GM12878 (cell line): ENCODE measurements at regions not wholly inside any gene's neighbourhood (a gene's known extent, or its start where the extent isn't known, plus 50 kb on each side); places are given as distances from the start of the nearest gene placed in this dataset.

ENCODE experiments used
- ATAC-seq: fragments of 200-7000 bp; cut with Tn5 transposase; 3 replicates; pipeline ENCODE4 v1.9.1; 2020; ENCODE audit warnings: mild to moderate bottlenecking, moderate library complexity
- BruUV-seq: library from RNA; stranded (reverse); fragments of 400-500 nt; replicated peaks from 2 replicates; lab custom pipeline; 2021; lab: Mats Ljungman, UMichigan
- CTCF ChIA-PET: fragments of 300-600 bp; sonication (Branson Sonifier 250); formaldehyde crosslinking; extraction: SDS; loops from one replicate; lab custom pipeline; 2021; ENCODE audit warnings: inconsistent platforms; lab: Yijun Ruan, JAX
- POLR2A ChIA-PET: fragments of 350-600 bp; formaldehyde crosslinking; extraction: SDS; loops from one replicate; lab custom pipeline; 2021; ENCODE audit warnings: inconsistent platforms; lab: Charles Lee
- RAD21 ChIA-PET: fragments of 300-600 bp; sonication (Branson Sonifier 250); formaldehyde crosslinking; loops from one replicate; lab custom pipeline; 2023; ENCODE audit warnings: antibody characterized with exemption; ENCODE audit not compliant: unreplicated experiment; lab: Charles Lee
- SMC1A ChIA-PET: fragments of 300-600 bp; sonication (Branson Sonifier 250); formaldehyde crosslinking; loops from one replicate; lab custom pipeline; 2023; ENCODE audit not compliant: unreplicated experiment, uncharacterized antibody; lab: Charles Lee
- DNase-seq: peaks from one replicate; pipeline ENCODE4 v3.0.0-alpha.2; 2011; ENCODE audit warnings: low read depth, low spot score
- FAIRE-seq: peaks from 3 replicates; lab custom pipeline; 2011; peaks lifted over from hg19 to GRCh38; lab: Jason Lieb, UNC
- H2AFZ ChIP-seq: 2 replicates; pipeline ENCODE4 v1.6.0; 2011; ENCODE audit warnings: low read depth, low read length, control low read depth; ENCODE audit not compliant: control insufficient read depth
- H3K27ac ChIP-seq: 2 replicates; pipeline ENCODE4 v1.5.1; 2011; ENCODE audit warnings: control low read depth; ENCODE audit not compliant: control insufficient read depth, insufficient read depth
- H3K27me3 ChIP-seq, 2 experiments: replicated peaks in 1 of 2; 2 replicates each; pipeline versions ENCODE4 v1.6.0 to v1.6.1; 2011; ENCODE audit warnings: low read length in 1 of 2; ENCODE audit not compliant: control insufficient read depth in 2 of 2, insufficient read depth in 2 of 2
- H3K36me3 ChIP-seq, 2 experiments: 2 replicates each; pipeline ENCODE4 v1.5.1; 2011; ENCODE audit warnings: low read length in 1 of 2; ENCODE audit not compliant: control insufficient read depth in 2 of 2, insufficient read depth in 2 of 2
- H3K4me1 ChIP-seq: 2 replicates; pipeline ENCODE4 v1.6.1; 2011; ENCODE audit warnings: mild to moderate bottlenecking, low read length, moderate library complexity, mixed read lengths; ENCODE audit not compliant: control insufficient read depth, insufficient read depth
- H3K4me2 ChIP-seq: 2 replicates; pipeline ENCODE4 v1.6.0; 2011; ENCODE audit warnings: control low read depth; ENCODE audit not compliant: control insufficient read depth, insufficient read depth
- H3K4me3 ChIP-seq: fragments of 200-600 bp; sonication (generic); 2 replicates; pipeline ENCODE4 v1.5.1; 2016
- H3K79me2 ChIP-seq: 2 replicates; pipeline ENCODE4 v1.6.0; 2011; ENCODE audit warnings: low read length; ENCODE audit not compliant: control insufficient read depth, insufficient read depth
- H3K9ac ChIP-seq: 2 replicates; pipeline ENCODE4 v1.8.0; 2011; ENCODE audit warnings: low read length, control low read depth, mixed read lengths; ENCODE audit not compliant: control insufficient read depth, insufficient read depth
- H3K9me3 ChIP-seq: replicated peaks from 3 replicates; pipeline ENCODE4 v1.5.1; 2011; ENCODE audit warnings: mild to moderate bottlenecking, low read length; ENCODE audit not compliant: control insufficient read depth, insufficient read depth
- H4K20me1 ChIP-seq: 2 replicates; pipeline ENCODE4 v1.6.0; 2011; ENCODE audit not compliant: control insufficient read depth, insufficient read depth
- CBX5 ChIP-seq: sonication (generic); IDR thresholded peaks from 2 replicates; pipeline ENCODE4 v1.6.1; 2016; ENCODE audit warnings: low read depth, moderate library complexity, mild to moderate bottlenecking, inconsistent platforms
- KDM1A ChIP-seq: fragments of 200-600 bp; sonication (generic); IDR thresholded peaks from 2 replicates; pipeline ENCODE4 v1.6.1; 2016; ENCODE audit warnings: borderline replicate concordance
- MYB ChIP-seq: fragments of 150-350 bp; IDR thresholded peaks from 2 replicates; pipeline ENCODE4 v1.6.1; 2014; ENCODE audit warnings: mild to moderate bottlenecking, low read depth, low read length, borderline replicate concordance
- NR2C2 ChIP-seq: IDR thresholded peaks from 2 replicates; pipeline ENCODE4 v1.6.1; 2011; ENCODE audit warnings: borderline replicate concordance, low read depth; ENCODE audit not compliant: control insufficient read depth, insufficient read length
- PAX5 ChIP-seq: IDR thresholded peaks from 2 replicates; pipeline ENCODE4 v1.6.1; 2011; ENCODE audit warnings: low read depth, low read length, borderline replicate concordance
- PRDM15 ChIP-seq: fragments of 450-650 bp; formaldehyde crosslinking; IDR thresholded peaks from 2 replicates; pipeline ENCODE4 v1.4.0; 2020; ENCODE audit warnings: mild to moderate bottlenecking, moderate library complexity
- SMAD1 ChIP-seq: fragments of 450-650 bp; IDR thresholded peaks from 2 replicates; pipeline ENCODE4 v1.6.1; 2018; ENCODE audit warnings: mild to moderate bottlenecking, low read depth; ENCODE audit not compliant: partially characterized antibody
- SUPT20H ChIP-seq: IDR thresholded peaks from 2 replicates; pipeline ENCODE4 v1.6.1; 2011; ENCODE audit warnings: low read depth, mild to moderate bottlenecking, low read length, moderate library complexity, borderline replicate concordance; ENCODE audit not compliant: control insufficient read depth
- TCF3 ChIP-seq: IDR thresholded peaks from 2 replicates; pipeline ENCODE4 v1.6.1; 2012; ENCODE audit warnings: low read depth, mild to moderate bottlenecking, low read length, borderline replicate concordance; ENCODE audit not compliant: insufficient read depth
- ZSCAN29 ChIP-seq: fragments of 450-650 bp; IDR thresholded peaks from 2 replicates; pipeline ENCODE4 v1.6.1; 2017; ENCODE audit warnings: mild to moderate bottlenecking, moderate library complexity
- WGBS: methylation state at CpG from one replicate; pipeline ENCODE4 v1.1.6; 2016; ENCODE audit warnings: low lambda C conversion rate; ENCODE audit not compliant: insufficient replicate concordance, insufficient coverage; ENCODE audit errors: missing lambda C conversion rate; 5-methylcytosine and 5-hydroxymethylcytosine counted together
- in situ Hi-C: fragments of 300-500 bp; cut with MboI; formaldehyde crosslinking; loops from 9 replicates; pipeline ENCODE4 v1.14.3; 2018; ENCODE audit warnings: mixed read lengths
- intact Hi-C: fragments of 100-400 bp; cut with micrococcal nuclease; formaldehyde crosslinking; loops from one replicate; pipeline ENCODE4 v1.14.2; 2022; ENCODE audit not compliant: unreplicated experiment
- TF ChIP-seq, protein P1 (sequence below): fragments of 150-350 bp; IDR thresholded peaks from 2 replicates; pipeline ENCODE4 v1.6.1; 2016; ENCODE audit warnings: low read depth, low read length

GRCh38 chr6:147654103-147654845 is 145.8 kb downstream of the SAMD5 start (continued):
- TF ChIP-seq, protein P1, sequence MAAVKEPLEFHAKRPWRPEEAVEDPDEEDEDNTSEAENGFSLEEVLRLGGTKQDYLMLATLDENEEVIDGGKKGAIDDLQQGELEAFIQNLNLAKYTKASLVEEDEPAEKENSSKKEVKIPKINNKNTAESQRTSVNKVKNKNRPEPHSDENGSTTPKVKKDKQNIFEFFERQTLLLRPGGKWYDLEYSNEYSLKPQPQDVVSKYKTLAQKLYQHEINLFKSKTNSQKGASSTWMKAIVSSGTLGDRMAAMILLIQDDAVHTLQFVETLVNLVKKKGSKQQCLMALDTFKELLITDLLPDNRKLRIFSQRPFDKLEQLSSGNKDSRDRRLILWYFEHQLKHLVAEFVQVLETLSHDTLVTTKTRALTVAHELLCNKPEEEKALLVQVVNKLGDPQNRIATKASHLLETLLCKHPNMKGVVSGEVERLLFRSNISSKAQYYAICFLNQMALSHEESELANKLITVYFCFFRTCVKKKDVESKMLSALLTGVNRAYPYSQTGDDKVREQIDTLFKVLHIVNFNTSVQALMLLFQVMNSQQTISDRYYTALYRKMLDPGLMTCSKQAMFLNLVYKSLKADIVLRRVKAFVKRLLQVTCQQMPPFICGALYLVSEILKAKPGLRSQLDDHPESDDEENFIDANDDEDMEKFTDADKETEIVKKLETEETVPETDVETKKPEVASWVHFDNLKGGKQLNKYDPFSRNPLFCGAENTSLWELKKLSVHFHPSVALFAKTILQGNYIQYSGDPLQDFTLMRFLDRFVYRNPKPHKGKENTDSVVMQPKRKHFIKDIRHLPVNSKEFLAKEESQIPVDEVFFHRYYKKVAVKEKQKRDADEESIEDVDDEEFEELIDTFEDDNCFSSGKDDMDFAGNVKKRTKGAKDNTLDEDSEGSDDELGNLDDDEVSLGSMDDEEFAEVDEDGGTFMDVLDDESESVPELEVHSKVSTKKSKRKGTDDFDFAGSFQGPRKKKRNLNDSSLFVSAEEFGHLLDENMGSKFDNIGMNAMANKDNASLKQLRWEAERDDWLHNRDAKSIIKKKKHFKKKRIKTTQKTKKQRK = no peak
- no peak for TF ChIP-seq SUPT20H

- ATAC-seq = no peak
- Histone ChIP-seq H2AFZ (no peak overlapping the region), H3K36me3 (no peaks in the 10 kb centered on the region), H3K79me2 (no peaks in the 10 kb centered on the region), H3K27ac (no peak overlapping the region), H3K9me3 (no peaks in the 10 kb centered on the region), H4K20me1 (no peaks in the 10 kb centered on the region), H3K27me3 (no peaks in the 10 kb centered on the region), H3K4me3 (no peak overlapping the region), H3K4me1 (no peaks in the 10 kb centered on the region), H3K4me2 (no peak overlapping the region), H3K9ac (no peak overlapping the region)
- in situ Hi-C loops (no loop called here), intact Hi-C loops (no loop called here)
- 54% methylated on average over 20 of the region's 20 CpGs for WGBS
- ChIA-PET POLR2A (no interaction called here), SMC1A (no interaction called here), CTCF (no interaction called here), RAD21 (no interaction called here)
- no peak for DNase-seq
- no peak for FAIRE-seq
- BruUV-seq = no TSS peak
- no peak for TF ChIP-seq PRDM15 (CRISPR knock-in tag)
- TF ChIP-seq ZSCAN29 = no peak
- no peak for TF ChIP-seq MYB
- TF ChIP-seq SMAD1 = no peak
- TF ChIP-seq CBX5 = no peak
- TF ChIP-seq TCF3 = no peak
- TF ChIP-seq NR2C2 = no peak
- no peak for TF ChIP-seq PAX5
- TF ChIP-seq KDM1A = no peak
These were observed 152.1 kb downstream of the SAMD5 start for GRCh38 chr6:147660334-147661311.
